H1 (cell line): ENCODE measurements at regions not wholly inside any gene's neighbourhood (a gene's known extent, or its start where the extent isn't known, plus 50 kb on each side); places are given as distances from the start of the nearest gene placed in this dataset.

Experiments
- CTCF ChIA-PET: fragments of 300-600 bp; sonication (Branson Sonifier 250); formaldehyde crosslinking; loops from one replicate; lab custom pipeline; 2021; ENCODE audit not compliant: partially characterized antibody; lab: Charles Lee
- POLR2A ChIA-PET: fragments of 300-600 bp; sonication (Branson Sonifier 250); formaldehyde crosslinking; loops from one replicate; lab custom pipeline; 2021; ENCODE audit warnings: inconsistent platforms; ENCODE audit not compliant: partially characterized antibody; lab: Charles Lee
- DNase-seq, 2 experiments: peaks; one replicate each; pipeline versions ENCODE4 v3.0.0 to v3.0.0-alpha.2; 2010 to 2022; ENCODE audit warnings: low spot score in 2 of 2, low read depth in 1 of 2, mixed read lengths in 1 of 2
- FAIRE-seq: peaks from 2 replicates; lab custom pipeline; 2011; peaks lifted over from hg19 to GRCh38; lab: Jason Lieb, UNC
- H2AFZ ChIP-seq: 2 replicates; pipeline ENCODE4 v1.8.1; 2012; ENCODE audit warnings: low read length, inconsistent platforms
- H2AK5ac ChIP-seq: 2 replicates; pipeline ENCODE4 v1.6.1; 2013; ENCODE audit warnings: low read depth, low read length
- H2BK120ac ChIP-seq: replicated peaks from 2 replicates; pipeline ENCODE3; 2013; ENCODE audit warnings: low read depth, low read length, inconsistent platforms
- H2BK12ac ChIP-seq: 2 replicates; pipeline ENCODE4 v1.6.1; 2013; ENCODE audit warnings: low read depth, low read length
- H2BK15ac ChIP-seq: 2 replicates; pipeline ENCODE4 v1.6.1; 2013; ENCODE audit warnings: low read length
- H2BK20ac ChIP-seq: 2 replicates; pipeline ENCODE4 v1.6.1; 2013; ENCODE audit warnings: low read length
- H2BK5ac ChIP-seq: 2 replicates; pipeline ENCODE4 v1.6.1; 2013; ENCODE audit warnings: low read depth, low read length
- H3K14ac ChIP-seq: 2 replicates; pipeline ENCODE4 v1.6.1; 2013; ENCODE audit warnings: inconsistent platforms; ENCODE audit not compliant: insufficient read length
- H3K18ac ChIP-seq: 2 replicates; pipeline ENCODE4 v1.6.1; 2013; ENCODE audit warnings: low read length; ENCODE audit errors: extremely low read depth
- H3K23ac ChIP-seq: 2 replicates; pipeline ENCODE4 v1.6.1; 2013; ENCODE audit warnings: inconsistent platforms; ENCODE audit not compliant: insufficient read length
- H3K23me2 ChIP-seq: 2 replicates; pipeline ENCODE4 v1.6.1; 2013; ENCODE audit warnings: low read depth, low read length
- H3K27ac ChIP-seq: 2 replicates; pipeline ENCODE4 v1.6.1; 2011; ENCODE audit warnings: low read depth, low read length, inconsistent platforms
- H3K27me3 ChIP-seq, 4 experiments: replicated peaks in 1 of 4; 1 replicate in 1 of 4; 2 replicates in 3 of 4; pipeline versions ENCODE4 v1.6.1 to v1.8.1; 2011 to 2013; ENCODE audit warnings: low read length in 3 of 4, mild to moderate bottlenecking in 3 of 4, inconsistent platforms in 2 of 4, mixed read lengths in 2 of 4, moderate library complexity in 1 of 4; ENCODE audit not compliant: control insufficient read depth in 3 of 4, insufficient read depth in 3 of 4; ENCODE audit errors: extremely low read depth in 1 of 4
- H3K36me3 ChIP-seq, 4 experiments: 2 replicates each; pipeline versions ENCODE4 v1.6.1 to v1.8.1; 2011 to 2013; ENCODE audit warnings: mild to moderate bottlenecking in 4 of 4, low read length in 3 of 4, moderate library complexity in 2 of 4, control low read depth in 1 of 4, inconsistent platforms in 1 of 4; ENCODE audit not compliant: insufficient read depth in 4 of 4, control insufficient read depth in 2 of 4
- H3K4ac ChIP-seq: replicated peaks from 2 replicates; pipeline ENCODE3; 2013; ENCODE audit warnings: low read length, low read depth, mixed read lengths, inconsistent platforms; ENCODE audit not compliant: insufficient read length
- H3K4me1 ChIP-seq, 4 experiments: replicated peaks in 1 of 4; 1 replicate in 1 of 4; 2 replicates in 3 of 4; pipeline versions ENCODE4 v1.6.1 to v1.8.1; 2011 to 2013; ENCODE audit warnings: low read length in 3 of 4, inconsistent platforms in 2 of 4, mixed read lengths in 1 of 4; ENCODE audit not compliant: insufficient read depth in 4 of 4, control insufficient read depth in 3 of 4
- H3K4me2 ChIP-seq, 2 experiments: 2 replicates each; pipeline versions ENCODE4 v1.6.1 to v1.8.1; 2011 to 2013; ENCODE audit warnings: low read depth in 2 of 2, low read length in 2 of 2, control low read depth in 1 of 2, inconsistent platforms in 1 of 2, mild to moderate bottlenecking in 1 of 2; ENCODE audit not compliant: insufficient read depth in 1 of 2
- H3K4me3 ChIP-seq, 4 experiments: fragments of 200-600, 300-600 bp in 1 of 4; sonication (generic), shearing (Covaris generic), sonication (Bioruptor Twin) in 1 of 4; 2 replicates each; pipeline versions ENCODE4 v1.5.1 to v1.8.1; 2011 to 2016; ENCODE audit warnings: low read length in 4 of 4, low read depth in 3 of 4, control low read depth in 2 of 4, inconsistent platforms in 2 of 4, mild to moderate bottlenecking in 2 of 4, mixed read lengths in 1 of 4, moderate library complexity in 1 of 4; ENCODE audit not compliant: insufficient read depth in 2 of 4; ENCODE audit errors: extremely low read depth in 1 of 4
- H3K56ac ChIP-seq: replicated peaks from 2 replicates; pipeline ENCODE3; 2013; ENCODE audit warnings: low read depth, mild to moderate bottlenecking, mixed read lengths, low read length, inconsistent platforms; ENCODE audit not compliant: insufficient read length
- H3K79me1 ChIP-seq: 2 replicates; pipeline ENCODE4 v1.6.1; 2013; ENCODE audit warnings: low read depth, low read length, control low read depth
- H3K79me2 ChIP-seq, 2 experiments: 2 replicates each; pipeline versions ENCODE4 v1.6.1 to v1.8.1; 2012 to 2013; ENCODE audit warnings: low read length in 2 of 2, mild to moderate bottlenecking in 2 of 2, inconsistent platforms in 1 of 2; ENCODE audit not compliant: insufficient read depth in 2 of 2, control insufficient read depth in 1 of 2
- H3K9ac ChIP-seq, 4 experiments: replicated peaks in 1 of 4; 1 replicate in 1 of 4; 2 replicates in 3 of 4; pipeline versions ENCODE4 v1.6.1 to v1.8.1; 2011 to 2013; ENCODE audit warnings: low read depth in 3 of 4, low read length in 3 of 4, control low read depth in 2 of 4, mild to moderate bottlenecking in 2 of 4, moderate library complexity in 2 of 4, inconsistent platforms in 1 of 4; ENCODE audit errors: extremely low read depth in 1 of 4
- H3K9me3 ChIP-seq, 2 experiments: 2 replicates each; pipeline versions ENCODE4 v1.6.1 to v1.8.1; 2012 to 2013; ENCODE audit warnings: mild to moderate bottlenecking in 2 of 2, moderate library complexity in 2 of 2, control low read depth in 1 of 2, inconsistent platforms in 1 of 2, low read depth in 1 of 2, low read length in 1 of 2, mixed read lengths in 1 of 2; ENCODE audit not compliant: insufficient read depth in 2 of 2
- H4K20me1 ChIP-seq, 2 experiments: replicated peaks in 1 of 2; 2 replicates each; pipeline versions ENCODE3 to v1.8.1; 2011 to 2013; ENCODE audit warnings: inconsistent platforms in 2 of 2, low read length in 2 of 2, mild to moderate bottlenecking in 1 of 2; ENCODE audit not compliant: insufficient read depth in 2 of 2, control insufficient read depth in 1 of 2
- H4K5ac ChIP-seq: 2 replicates; pipeline ENCODE4 v1.6.1; 2013; ENCODE audit warnings: low read length, low read depth, mixed read lengths, inconsistent platforms; ENCODE audit not compliant: insufficient read length
- H4K8ac ChIP-seq: 2 replicates; pipeline ENCODE4 v1.8.0; 2013; ENCODE audit warnings: mild to moderate bottlenecking, moderate library complexity, low read length, inconsistent platforms; ENCODE audit not compliant: insufficient read depth; ENCODE audit errors: extremely low read depth
- H4K91ac ChIP-seq: replicated peaks from 2 replicates; pipeline ENCODE3; 2013; ENCODE audit warnings: low read length, mixed read lengths, inconsistent platforms; ENCODE audit not compliant: insufficient read length
- TAF7 ChIP-seq: optimal IDR thresholded peaks from 2 replicates; pipeline ENCODE3; 2011; ENCODE audit warnings: low read depth, mild to moderate bottlenecking, inconsistent platforms, low read length, moderate library complexity, borderline replicate concordance
- WGBS, 2 experiments: shearing (Covaris generic) in 1 of 2; methylation state at CpG; one replicate each; pipeline versions ENCODE4 v1.1.6 to v1.1.7; 2013 to 2015; ENCODE audit warnings: low lambda C conversion rate in 2 of 2, mixed read lengths in 2 of 2, inconsistent platforms in 1 of 2, low coverage in 1 of 2, missing lambda C conversion rate in 1 of 2; ENCODE audit not compliant: insufficient replicate concordance in 2 of 2, insufficient coverage in 1 of 2, insufficient read length in 1 of 2; ENCODE audit errors: extremely low coverage in 1 of 2, missing lambda C conversion rate in 1 of 2; 5-methylcytosine and 5-hydroxymethylcytosine counted together

GRCh38 chr1:104460880-104461279 lies 711.2 kb downstream of the AMY1C start:
- no peaks in the 10 kb centered on the region for H3K27me3 ChIP-seq
- ChIA-PET POLR2A (interaction anchor here (0.5 kb wide), 1 partner anchor 1114 kb away, joined by 4 read pairs; no protein-coding TSS in a partner anchor), CTCF (no interaction called here)
- no peaks in the 10 kb centered on the region for H3K79me2 ChIP-seq
- H3K4me1 ChIP-seq, result no peaks in the 10 kb centered on the region
- no peak overlapping the region for H3K23ac ChIP-seq
- no peak overlapping the region for H2BK20ac ChIP-seq
- H3K4me2 ChIP-seq, result no peak overlapping the region
- no peak overlapping the region for H2AFZ ChIP-seq
- no peak overlapping the region for H3K27ac ChIP-seq
- no peak for DNase-seq
- FAIRE-seq, result no peak
- H3K36me3 ChIP-seq, result no peaks in the 10 kb centered on the region
- H4K91ac ChIP-seq, result no peak overlapping the region
- no peak for TF ChIP-seq TAF7
- H2AK5ac ChIP-seq, result no peak overlapping the region
- H3K4ac ChIP-seq, result no peak overlapping the region
- no peak overlapping the region for H2BK5ac ChIP-seq
- no peak overlapping the region for H4K8ac ChIP-seq
- no peak overlapping the region for H3K4me3 ChIP-seq
- H3K18ac ChIP-seq, result no peak overlapping the region
- H3K14ac ChIP-seq, result no peak overlapping the region
- no peak overlapping the region for H3K9ac ChIP-seq
- WGBS, 2 experiments, result 95% methylated on average over 1 of the region's 1 CpG; no CpG with 5 or more reads in 1 of the 2 experiments
- H3K23me2 ChIP-seq, result no peaks in the 10 kb centered on the region
- no peak overlapping the region for H2BK120ac ChIP-seq
- no peak overlapping the region for H3K56ac ChIP-seq
- peaks cover 10 to 13% of the 10 kb centered on the region in 2 experiments; a peak in 3 of 4 replicates for H3K9me3 ChIP-seq
- H4K20me1 ChIP-seq, result no peaks in the 10 kb centered on the region
- no peaks in the 10 kb centered on the region for H3K79me1 ChIP-seq
- H2BK12ac ChIP-seq, result no peak overlapping the region
- H4K5ac ChIP-seq, result no peak overlapping the region
- H2BK15ac ChIP-seq, result no peak overlapping the region
